ENCODE measurements at regions not wholly inside any gene's neighbourhood (a gene's known extent, or its start where the extent isn't known, plus 50 kb on each side); places are given as distances from the start of the nearest gene placed in this dataset.

DNA sequence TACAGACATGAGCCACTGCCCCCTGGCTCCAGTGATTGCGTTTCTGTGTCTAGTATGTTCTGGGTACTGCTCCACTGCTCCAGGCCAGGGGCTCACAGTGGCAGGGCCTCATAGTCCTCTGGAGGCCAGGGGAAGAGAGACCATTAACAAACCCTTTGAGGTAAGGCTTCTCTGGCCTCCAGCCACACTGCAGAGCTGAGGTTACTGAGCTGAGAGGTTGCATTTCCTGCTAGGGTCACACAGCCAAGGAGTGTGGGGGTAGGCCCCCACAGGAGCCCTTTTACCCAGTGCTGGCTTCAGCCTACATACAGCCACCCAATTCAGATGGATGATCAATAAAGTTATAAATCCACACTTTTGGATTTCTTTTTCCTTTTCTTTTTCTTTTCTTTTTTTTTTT lies 50.4 kb upstream of the DLX4 start:
- Histone ChIP-seq H2AFZ (ENCODE audit: low read length) (no peak overlapping the region), H3K79me2 (ENCODE audit: insufficient read depth, low read length) (no peaks in the 10 kb centered on the region), H3K27ac (ENCODE audit: low read depth, low read length, poor library complexity, severe bottlenecking) (no peak overlapping the region), H3K9me3 (ENCODE audit: low read length) (no peaks in the 10 kb centered on the region), H3K9me2 (ENCODE audit: low read depth, low read length) (no peaks in the 10 kb centered on the region), H3K9ac (ENCODE audit: low read length) (no peak overlapping the region), H3K4me2 (ENCODE audit: low read length) (no peak overlapping the region), H4K20me1 (ENCODE audit: insufficient read depth, low read length) (no peaks in the 10 kb centered on the region), H3K4me1 (ENCODE audit: insufficient read depth, low read length, severe bottlenecking) (no peaks in the 10 kb centered on the region), H3K27me3 (ENCODE audit: insufficient read depth, low read length) (no peaks in the 10 kb centered on the region), H3K36me3 (ENCODE audit: insufficient read depth, low read length) (no peaks in the 10 kb centered on the region), H3F3A (ENCODE audit: insufficient read depth, low read length) (no peaks in the 10 kb centered on the region), H3K4me3 (ENCODE audit: low read depth, low read length, poor library complexity, severe bottlenecking) (no peak overlapping the region)
- no peak for TF ChIP-seq EZH2 (IDR thresholded peaks at IDR 0.05; ENCODE audit: borderline replicate concordance, low read length)
- TF ChIP-seq, protein P1, sequence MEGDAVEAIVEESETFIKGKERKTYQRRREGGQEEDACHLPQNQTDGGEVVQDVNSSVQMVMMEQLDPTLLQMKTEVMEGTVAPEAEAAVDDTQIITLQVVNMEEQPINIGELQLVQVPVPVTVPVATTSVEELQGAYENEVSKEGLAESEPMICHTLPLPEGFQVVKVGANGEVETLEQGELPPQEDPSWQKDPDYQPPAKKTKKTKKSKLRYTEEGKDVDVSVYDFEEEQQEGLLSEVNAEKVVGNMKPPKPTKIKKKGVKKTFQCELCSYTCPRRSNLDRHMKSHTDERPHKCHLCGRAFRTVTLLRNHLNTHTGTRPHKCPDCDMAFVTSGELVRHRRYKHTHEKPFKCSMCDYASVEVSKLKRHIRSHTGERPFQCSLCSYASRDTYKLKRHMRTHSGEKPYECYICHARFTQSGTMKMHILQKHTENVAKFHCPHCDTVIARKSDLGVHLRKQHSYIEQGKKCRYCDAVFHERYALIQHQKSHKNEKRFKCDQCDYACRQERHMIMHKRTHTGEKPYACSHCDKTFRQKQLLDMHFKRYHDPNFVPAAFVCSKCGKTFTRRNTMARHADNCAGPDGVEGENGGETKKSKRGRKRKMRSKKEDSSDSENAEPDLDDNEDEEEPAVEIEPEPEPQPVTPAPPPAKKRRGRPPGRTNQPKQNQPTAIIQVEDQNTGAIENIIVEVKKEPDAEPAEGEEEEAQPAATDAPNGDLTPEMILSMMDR (IDR thresholded peaks at IDR 0.05; ENCODE audit: low read length): no peak

Data from OCI-LY1 (cell line).